ENCODE measurements at regions not wholly inside any gene's neighbourhood (a gene's known extent, or its start where the extent isn't known, plus 50 kb on each side); places are given as distances from the start of the nearest gene placed in this dataset.

- Histone ChIP-seq H3K27me3 (ENCODE audit: insufficient read depth, low read length, poor library complexity, severe bottlenecking) (no peaks in the 10 kb centered on the region), H3K4me3 (ENCODE audit: low read length, poor library complexity, severe bottlenecking) (no peak overlapping the region), H3K4me2 (ENCODE audit: low read depth, low read length, poor library complexity, severe bottlenecking) (no peak overlapping the region), H3K9me2 (replicated peaks; ENCODE audit: low read depth, low read length) (no peaks in the 10 kb centered on the region), H3K79me2 (ENCODE audit: insufficient read depth, low read length) (no peaks in the 10 kb centered on the region), H2AFZ (ENCODE audit: low read length) (no peak overlapping the region), H3F3A (ENCODE audit: low read depth) (no peaks in the 10 kb centered on the region), H3K4me1 (ENCODE audit: insufficient read depth, low read length, poor library complexity, severe bottlenecking) (no peaks in the 10 kb centered on the region), H3K9me3 (ENCODE audit: insufficient read depth, low read depth, low read length) (no peaks in the 10 kb centered on the region), H3K9ac (ENCODE audit: low read depth, low read length, poor library complexity, severe bottlenecking) (no peak overlapping the region), H4K20me1 (ENCODE audit: insufficient read depth, low read length, poor library complexity, severe bottlenecking) (no peaks in the 10 kb centered on the region), H3K36me3 (ENCODE audit: insufficient read depth, low read length) (no peaks in the 10 kb centered on the region)
- TF ChIP-seq CTCF (conservative IDR thresholded peaks at IDR 0.05; ENCODE audit: low read length): no peak
- TF ChIP-seq EZH2phosphoT487 (IDR thresholded peaks at IDR 0.05; ENCODE audit: borderline replicate concordance): no peak
Measured at GRCh38 chr6:71599359-71599758, 287.0 kb upstream of the RIMS1 start.

GRCh38 chr6:71602385-71603007, 283.9 kb upstream of the RIMS1 start:
- no peak overlapping the region for H3K4me3 ChIP-seq (ENCODE audit: low read length, poor library complexity, severe bottlenecking)
- no peaks in the 10 kb centered on the region for H3K27me3 ChIP-seq (ENCODE audit: insufficient read depth, low read length, poor library complexity, severe bottlenecking)
- no peaks in the 10 kb centered on the region for H3K9me2 ChIP-seq (replicated peaks; ENCODE audit: low read depth, low read length)
- H3K9me3 ChIP-seq (ENCODE audit: insufficient read depth, low read depth, low read length): no peaks in the 10 kb centered on the region
- H3F3A ChIP-seq (ENCODE audit: low read depth): no peaks in the 10 kb centered on the region
- H3K4me2 ChIP-seq (ENCODE audit: low read depth, low read length, poor library complexity, severe bottlenecking): no peak overlapping the region
- no peak overlapping the region for H2AFZ ChIP-seq (ENCODE audit: low read length)
- TF ChIP-seq CTCF (conservative IDR thresholded peaks at IDR 0.05; ENCODE audit: low read length) (no peak), EZH2phosphoT487 (IDR thresholded peaks at IDR 0.05; ENCODE audit: borderline replicate concordance) (no peak)
- H3K79me2 ChIP-seq (ENCODE audit: insufficient read depth, low read length): no peaks in the 10 kb centered on the region
- H3K36me3 ChIP-seq (ENCODE audit: insufficient read depth, low read length): no peaks in the 10 kb centered on the region
- H3K9ac ChIP-seq (ENCODE audit: low read depth, low read length, poor library complexity, severe bottlenecking): no peak overlapping the region
- H4K20me1 ChIP-seq (ENCODE audit: insufficient read depth, low read length, poor library complexity, severe bottlenecking): no peaks in the 10 kb centered on the region
- no peaks in the 10 kb centered on the region for H3K4me1 ChIP-seq (ENCODE audit: insufficient read depth, low read length, poor library complexity, severe bottlenecking)

GRCh38 chr6:71603021-71603420, 283.3 kb upstream of the RIMS1 start:
- no peak overlapping the region for H3K4me2 ChIP-seq (ENCODE audit: low read depth, low read length, poor library complexity, severe bottlenecking)
- no peak overlapping the region for H3K9ac ChIP-seq (ENCODE audit: low read depth, low read length, poor library complexity, severe bottlenecking)
- no peaks in the 10 kb centered on the region for H4K20me1 ChIP-seq (ENCODE audit: insufficient read depth, low read length, poor library complexity, severe bottlenecking)
- no peaks in the 10 kb centered on the region for H3K9me3 ChIP-seq (ENCODE audit: insufficient read depth, low read depth, low read length)
- no peak overlapping the region for H2AFZ ChIP-seq (ENCODE audit: low read length)
- H3F3A ChIP-seq (ENCODE audit: low read depth): no peaks in the 10 kb centered on the region
- H3K36me3 ChIP-seq (ENCODE audit: insufficient read depth, low read length): no peaks in the 10 kb centered on the region
- H3K4me1 ChIP-seq (ENCODE audit: insufficient read depth, low read length, poor library complexity, severe bottlenecking): no peaks in the 10 kb centered on the region
- H3K9me2 ChIP-seq (replicated peaks; ENCODE audit: low read depth, low read length): no peaks in the 10 kb centered on the region
- H3K4me3 ChIP-seq (ENCODE audit: low read length, poor library complexity, severe bottlenecking): no peak overlapping the region
- no peaks in the 10 kb centered on the region for H3K79me2 ChIP-seq (ENCODE audit: insufficient read depth, low read length)
- no peak for TF ChIP-seq CTCF (conservative IDR thresholded peaks at IDR 0.05; ENCODE audit: low read length)
- TF ChIP-seq EZH2phosphoT487 (IDR thresholded peaks at IDR 0.05; ENCODE audit: borderline replicate concordance): no peak
- H3K27me3 ChIP-seq (ENCODE audit: insufficient read depth, low read length, poor library complexity, severe bottlenecking): no peaks in the 10 kb centered on the region

Data from Loucy (cell line).